PC-3 (cell line): ENCODE measurements at regions not wholly inside any gene's neighbourhood (a gene's known extent, or its start where the extent isn't known, plus 50 kb on each side); places are given as distances from the start of the nearest gene placed in this dataset.

Experiments used
- CTCF ChIP-seq: fragments of 300-600 bp; sonication (generic); conservative IDR thresholded peaks from 2 replicates; pipeline ENCODE4 v1.5.1; 2017; ENCODE audit warnings: antibody characterized with exemption, low read depth, mild to moderate bottlenecking, low read length
- EZH2 ChIP-seq: fragments of 300-600 bp; sonication (generic); IDR thresholded peaks from one replicate; pipeline ENCODE4 v1.6.1; 2017; ENCODE audit warnings: antibody characterized with exemption, mild to moderate bottlenecking, low read length; ENCODE audit not compliant: unreplicated experiment

GRCh38 chr10:111523016-111523415 lies 446.2 kb downstream of the ADRA2A start:
- TF ChIP-seq CTCF: no peak
- TF ChIP-seq EZH2: no peak
